ENCODE measurements at regions not wholly inside any gene's neighbourhood (a gene's known extent, or its start where the extent isn't known, plus 50 kb on each side); places are given as distances from the start of the nearest gene placed in this dataset.
"Not testable (repeated sequence)": the region's sequence is repeated elsewhere in the genome, so short reads cannot be mapped to it uniquely, and the experiment has no call there.

DNA sequence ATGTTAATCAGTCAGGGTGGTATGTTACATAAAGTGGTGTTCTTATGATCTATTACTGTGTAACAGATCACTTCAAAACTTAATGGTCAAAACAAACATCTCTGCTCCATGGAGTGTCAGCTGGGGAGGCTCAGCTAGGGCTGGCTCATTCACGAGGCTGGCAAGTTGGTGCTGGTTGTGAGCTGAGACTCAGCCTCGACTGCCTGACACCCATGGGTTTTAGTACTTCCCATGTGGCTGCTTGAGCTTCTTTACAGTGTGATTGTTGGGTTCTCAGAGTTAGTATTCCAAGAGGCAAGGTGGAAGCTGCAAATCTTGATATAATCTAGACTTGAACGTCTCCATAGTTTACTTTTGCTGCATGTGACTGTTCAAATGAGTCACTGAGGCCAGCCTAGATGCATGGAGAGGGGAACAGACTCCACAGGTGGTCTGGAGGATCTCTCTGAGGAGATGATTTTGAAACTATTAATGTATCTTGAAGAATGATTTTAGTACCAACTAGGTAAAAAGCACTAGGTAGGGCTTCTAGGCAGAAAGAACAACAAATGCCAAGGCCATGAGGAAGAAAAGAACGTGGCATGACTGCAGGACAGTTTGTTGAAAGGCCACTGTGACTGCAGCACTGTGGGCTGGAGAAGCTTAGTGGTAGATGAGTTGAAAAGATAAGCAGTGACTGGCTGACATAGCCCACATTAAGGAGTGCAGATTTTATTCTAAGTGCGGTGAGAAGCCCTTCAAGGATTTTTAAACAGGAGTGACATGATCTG lies 281.1 kb upstream of the PROK2 start:
- H3K4me3 ChIP-seq (ENCODE audit: low read depth, low read length, poor library complexity, severe bottlenecking), result no peak overlapping the region
- no peaks in the 10 kb centered on the region for H3K4me1 ChIP-seq (ENCODE audit: insufficient read depth, low read length, poor library complexity, severe bottlenecking)
- ChIA-PET CTCF (no interaction called here), POLR2A (ENCODE audit: low non-redundant PET) (no interaction called here)
- TF ChIP-seq, protein P1, sequence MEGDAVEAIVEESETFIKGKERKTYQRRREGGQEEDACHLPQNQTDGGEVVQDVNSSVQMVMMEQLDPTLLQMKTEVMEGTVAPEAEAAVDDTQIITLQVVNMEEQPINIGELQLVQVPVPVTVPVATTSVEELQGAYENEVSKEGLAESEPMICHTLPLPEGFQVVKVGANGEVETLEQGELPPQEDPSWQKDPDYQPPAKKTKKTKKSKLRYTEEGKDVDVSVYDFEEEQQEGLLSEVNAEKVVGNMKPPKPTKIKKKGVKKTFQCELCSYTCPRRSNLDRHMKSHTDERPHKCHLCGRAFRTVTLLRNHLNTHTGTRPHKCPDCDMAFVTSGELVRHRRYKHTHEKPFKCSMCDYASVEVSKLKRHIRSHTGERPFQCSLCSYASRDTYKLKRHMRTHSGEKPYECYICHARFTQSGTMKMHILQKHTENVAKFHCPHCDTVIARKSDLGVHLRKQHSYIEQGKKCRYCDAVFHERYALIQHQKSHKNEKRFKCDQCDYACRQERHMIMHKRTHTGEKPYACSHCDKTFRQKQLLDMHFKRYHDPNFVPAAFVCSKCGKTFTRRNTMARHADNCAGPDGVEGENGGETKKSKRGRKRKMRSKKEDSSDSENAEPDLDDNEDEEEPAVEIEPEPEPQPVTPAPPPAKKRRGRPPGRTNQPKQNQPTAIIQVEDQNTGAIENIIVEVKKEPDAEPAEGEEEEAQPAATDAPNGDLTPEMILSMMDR (conservative IDR thresholded peaks at IDR 0.05; ENCODE audit: low read depth, low read length), result no peak
- TF ChIP-seq EZH2 (IDR thresholded peaks at IDR 0.05; ENCODE audit: borderline replicate concordance, low read depth, low read length, poor library complexity, severe bottlenecking), result no peak
- DNase-seq (ENCODE audit: low spot score), result no peak
- H3K27ac ChIP-seq (ENCODE audit: low read depth, low read length, poor library complexity, severe bottlenecking), result no peak overlapping the region
- H3K9me3 ChIP-seq (ENCODE audit: low read depth, low read length, poor library complexity, severe bottlenecking), result no peaks in the 10 kb centered on the region
- intact Hi-C loops (cut with micrococcal nuclease; ENCODE audit: unreplicated experiment), result no loop called here
- no peaks in the 10 kb centered on the region for H3K27me3 ChIP-seq (replicated peaks; ENCODE audit: insufficient read depth, low read depth, low read length, poor library complexity)
- H3K36me3 ChIP-seq (ENCODE audit: insufficient read depth, low read length, poor library complexity, severe bottlenecking), result no peaks in the 10 kb centered on the region
- no TSS peak for BruUV-seq (replicated peaks)

DNA sequence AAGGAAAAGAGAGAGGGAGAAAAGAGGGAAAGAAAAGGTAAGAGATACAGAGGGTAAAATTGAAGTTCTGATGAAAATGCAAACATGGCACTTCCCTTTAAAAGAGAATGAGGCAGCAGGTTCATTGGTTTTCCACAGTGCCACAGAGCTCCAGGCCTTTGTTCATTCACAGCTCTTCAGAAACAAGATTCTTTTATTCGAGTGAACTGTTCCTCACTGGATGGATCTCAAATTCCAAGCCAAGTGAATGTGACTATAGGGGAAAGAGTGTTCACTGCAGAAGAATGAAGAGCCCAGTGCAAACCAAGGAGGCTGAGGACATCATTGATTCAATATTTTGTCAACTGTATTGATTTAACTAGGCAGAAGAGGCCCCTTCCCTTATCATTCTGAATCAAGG lies 280.3 kb upstream of the PROK2 start:
- no peaks in the 10 kb centered on the region for H3K4me1 ChIP-seq (ENCODE audit: insufficient read depth, low read length, poor library complexity, severe bottlenecking)
- BruUV-seq (replicated peaks), result no TSS peak
- H3K4me3 ChIP-seq (ENCODE audit: low read depth, low read length, poor library complexity, severe bottlenecking), result no peak overlapping the region
- H3K27ac ChIP-seq (ENCODE audit: low read depth, low read length, poor library complexity, severe bottlenecking), result no peak overlapping the region
- CTCF ChIA-PET, result no interaction called here
- POLR2A ChIA-PET (ENCODE audit: low non-redundant PET), result no interaction called here
- DNase-seq (ENCODE audit: low spot score), result no peak
- no peaks in the 10 kb centered on the region for H3K9me3 ChIP-seq (ENCODE audit: low read depth, low read length, poor library complexity, severe bottlenecking)
- TF ChIP-seq EZH2 (IDR thresholded peaks at IDR 0.05; ENCODE audit: borderline replicate concordance, low read depth, low read length, poor library complexity, severe bottlenecking), result no peak
- TF ChIP-seq, protein P1 (conservative IDR thresholded peaks at IDR 0.05; ENCODE audit: low read depth, low read length), result no peak
- no peaks in the 10 kb centered on the region for H3K27me3 ChIP-seq (replicated peaks; ENCODE audit: insufficient read depth, low read depth, low read length, poor library complexity)
- intact Hi-C loops (cut with micrococcal nuclease; ENCODE audit: unreplicated experiment), result no loop called here
- H3K36me3 ChIP-seq (ENCODE audit: insufficient read depth, low read length, poor library complexity, severe bottlenecking), result no peaks in the 10 kb centered on the region

DNA sequence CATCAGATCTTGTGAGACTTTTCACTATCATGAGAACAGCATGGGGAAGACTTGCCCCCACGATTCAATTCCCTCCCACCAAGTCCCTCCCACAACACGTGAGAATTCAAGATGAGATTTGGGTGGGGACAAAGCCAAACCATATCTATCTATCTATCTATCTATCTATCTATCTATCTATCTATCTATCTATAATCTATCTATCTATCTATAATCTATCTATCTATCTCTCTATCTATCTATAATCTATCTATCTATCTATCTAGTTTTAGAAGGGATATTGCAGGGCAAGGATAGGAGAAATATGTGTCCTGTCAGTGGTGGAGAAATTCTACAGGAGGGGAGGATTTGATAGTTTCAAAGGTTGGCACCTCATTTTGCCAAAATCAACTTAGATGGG lies 279.8 kb upstream of the PROK2 start:
- DNase-seq (ENCODE audit: low spot score); intact Hi-C loops (cut with micrococcal nuclease; ENCODE audit: unreplicated experiment); H3K4me1 ChIP-seq (ENCODE audit: insufficient read depth, low read length, poor library complexity, severe bottlenecking); H3K9me3 ChIP-seq (ENCODE audit: low read depth, low read length, poor library complexity, severe bottlenecking); H3K36me3 ChIP-seq (ENCODE audit: insufficient read depth, low read length, poor library complexity, severe bottlenecking); H3K27ac ChIP-seq (ENCODE audit: low read depth, low read length, poor library complexity, severe bottlenecking); BruUV-seq (replicated peaks); CTCF ChIA-PET; H3K27me3 ChIP-seq (replicated peaks; ENCODE audit: insufficient read depth, low read depth, low read length, poor library complexity); H3K4me3 ChIP-seq (ENCODE audit: low read depth, low read length, poor library complexity, severe bottlenecking); POLR2A ChIA-PET (ENCODE audit: low non-redundant PET): not testable (repeated sequence)

DNA sequence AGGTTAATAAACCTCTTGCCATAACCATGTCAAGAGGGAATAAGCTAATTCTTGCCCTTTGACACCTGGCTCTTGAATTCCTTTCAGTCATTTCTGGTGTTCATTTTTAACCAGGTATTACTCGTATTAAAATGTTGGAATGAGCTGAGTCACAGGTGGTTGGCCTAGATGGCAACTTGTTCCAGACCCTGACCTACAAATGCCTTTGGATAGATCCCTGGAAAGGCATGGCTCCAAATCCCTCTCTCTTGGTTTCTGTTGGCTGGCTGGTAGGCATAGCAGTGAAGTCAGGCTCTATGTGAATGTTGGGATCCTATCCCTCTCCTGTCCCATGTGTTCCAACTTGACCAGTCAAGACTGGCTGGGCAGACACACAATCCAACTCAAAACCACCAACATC lies 277.1 kb upstream of the PROK2 start:
- H3K27ac ChIP-seq (ENCODE audit: low read depth, low read length, poor library complexity, severe bottlenecking), result no peak overlapping the region
- no peak for TF ChIP-seq EZH2 (IDR thresholded peaks at IDR 0.05; ENCODE audit: borderline replicate concordance, low read depth, low read length, poor library complexity, severe bottlenecking)
- TF ChIP-seq, protein P1 (conservative IDR thresholded peaks at IDR 0.05; ENCODE audit: low read depth, low read length), result no peak
- no TSS peak for BruUV-seq (replicated peaks)

More for the DNA sequence above, 277.1 kb upstream of the PROK2 start:
- Histone ChIP-seq H3K4me1 (ENCODE audit: insufficient read depth, low read length, poor library complexity, severe bottlenecking) (no peaks in the 10 kb centered on the region), H3K27me3 (replicated peaks; ENCODE audit: insufficient read depth, low read depth, low read length, poor library complexity) (no peaks in the 10 kb centered on the region), H3K4me3 (ENCODE audit: low read depth, low read length, poor library complexity, severe bottlenecking) (no peak overlapping the region), H3K36me3 (ENCODE audit: insufficient read depth, low read length, poor library complexity, severe bottlenecking) (no peaks in the 10 kb centered on the region), H3K9me3 (ENCODE audit: low read depth, low read length, poor library complexity, severe bottlenecking) (no peaks in the 10 kb centered on the region)
- CTCF ChIA-PET, result no interaction called here
- intact Hi-C loops (cut with micrococcal nuclease; ENCODE audit: unreplicated experiment), result no loop called here
- POLR2A ChIA-PET (ENCODE audit: low non-redundant PET), result no interaction called here
- no peak for DNase-seq (ENCODE audit: low spot score)
